ENCODE measurements at regions not wholly inside any gene's neighbourhood (a gene's known extent, or its start where the extent isn't known, plus 50 kb on each side); places are given as distances from the start of the nearest gene placed in this dataset.

DNA sequence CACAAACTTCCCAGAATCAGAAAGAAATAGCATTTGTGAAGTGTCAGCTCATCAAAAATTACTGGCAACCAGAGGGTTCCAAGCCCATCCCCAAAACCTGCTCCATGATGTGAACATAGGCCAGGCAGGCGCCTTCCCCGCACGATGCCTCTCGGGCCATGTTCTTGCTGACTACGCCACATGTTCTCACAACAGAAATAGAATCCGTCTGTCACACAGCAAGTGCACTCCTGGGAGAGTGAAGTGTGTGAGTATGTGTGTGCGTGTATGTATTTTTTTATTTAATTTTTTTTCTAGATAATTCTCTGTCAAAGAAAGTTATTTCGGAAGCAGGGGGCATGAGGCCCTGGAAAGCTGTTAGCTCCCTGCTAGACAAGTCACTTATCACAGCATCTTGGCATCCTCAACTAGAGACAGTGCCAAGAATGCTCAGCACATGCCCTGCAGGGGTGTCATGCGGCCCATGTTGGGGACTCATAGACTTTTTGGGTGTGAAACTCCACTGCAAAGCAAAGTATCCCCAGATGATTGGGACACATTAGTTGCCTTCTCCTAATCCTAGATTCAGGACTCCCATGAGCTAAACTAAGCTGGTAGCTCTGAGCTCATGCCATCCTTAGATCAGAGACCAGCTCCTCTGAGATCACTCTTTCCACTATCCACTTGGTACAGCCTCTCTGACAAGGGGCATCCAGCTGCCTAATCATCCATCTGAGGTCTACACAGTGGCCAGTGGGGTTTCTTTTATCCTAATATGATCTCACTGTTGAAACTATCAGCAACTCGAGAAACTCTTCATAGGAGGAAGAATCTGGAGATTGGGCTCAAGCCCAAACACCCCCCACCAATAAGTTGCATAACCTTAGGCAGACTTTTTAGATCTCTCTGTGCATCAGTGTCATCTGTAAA lies 53.2 kb upstream of the CYRIA start:
- POLR2A ChIA-PET = no interaction called here
- no peaks in the 10 kb centered on the region for H3K36me3 ChIP-seq (ENCODE audit: control insufficient read depth, insufficient read depth, low read length)
- peaks cover 6% of the 10 kb centered on the region for H3K27me3 ChIP-seq (ENCODE audit: control insufficient read depth, insufficient read depth, low read length)
- TF ChIP-seq TCF7L2 (IDR thresholded peaks at IDR 0.05; ENCODE audit: low read depth, low read length) (no peak), SIN3A (IDR thresholded peaks at IDR 0.05; ENCODE audit: borderline replicate concordance, insufficient read depth, low read depth, low read length) (no peak), POLR2AphosphoS5 (IDR thresholded peaks at IDR 0.05; ENCODE audit: low read depth, low read length) (no peak)
- TF ChIP-seq, protein P1, sequence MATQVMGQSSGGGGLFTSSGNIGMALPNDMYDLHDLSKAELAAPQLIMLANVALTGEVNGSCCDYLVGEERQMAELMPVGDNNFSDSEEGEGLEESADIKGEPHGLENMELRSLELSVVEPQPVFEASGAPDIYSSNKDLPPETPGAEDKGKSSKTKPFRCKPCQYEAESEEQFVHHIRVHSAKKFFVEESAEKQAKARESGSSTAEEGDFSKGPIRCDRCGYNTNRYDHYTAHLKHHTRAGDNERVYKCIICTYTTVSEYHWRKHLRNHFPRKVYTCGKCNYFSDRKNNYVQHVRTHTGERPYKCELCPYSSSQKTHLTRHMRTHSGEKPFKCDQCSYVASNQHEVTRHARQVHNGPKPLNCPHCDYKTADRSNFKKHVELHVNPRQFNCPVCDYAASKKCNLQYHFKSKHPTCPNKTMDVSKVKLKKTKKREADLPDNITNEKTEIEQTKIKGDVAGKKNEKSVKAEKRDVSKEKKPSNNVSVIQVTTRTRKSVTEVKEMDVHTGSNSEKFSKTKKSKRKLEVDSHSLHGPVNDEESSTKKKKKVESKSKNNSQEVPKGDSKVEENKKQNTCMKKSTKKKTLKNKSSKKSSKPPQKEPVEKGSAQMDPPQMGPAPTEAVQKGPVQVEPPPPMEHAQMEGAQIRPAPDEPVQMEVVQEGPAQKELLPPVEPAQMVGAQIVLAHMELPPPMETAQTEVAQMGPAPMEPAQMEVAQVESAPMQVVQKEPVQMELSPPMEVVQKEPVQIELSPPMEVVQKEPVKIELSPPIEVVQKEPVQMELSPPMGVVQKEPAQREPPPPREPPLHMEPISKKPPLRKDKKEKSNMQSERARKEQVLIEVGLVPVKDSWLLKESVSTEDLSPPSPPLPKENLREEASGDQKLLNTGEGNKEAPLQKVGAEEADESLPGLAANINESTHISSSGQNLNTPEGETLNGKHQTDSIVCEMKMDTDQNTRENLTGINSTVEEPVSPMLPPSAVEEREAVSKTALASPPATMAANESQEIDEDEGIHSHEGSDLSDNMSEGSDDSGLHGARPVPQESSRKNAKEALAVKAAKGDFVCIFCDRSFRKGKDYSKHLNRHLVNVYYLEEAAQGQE (IDR thresholded peaks at IDR 0.05; ENCODE audit: insufficient read depth in 1 of 2, low read depth in 2 of 2, low read length in 1 of 2) = no peak
- TF ChIP-seq, protein P2, sequence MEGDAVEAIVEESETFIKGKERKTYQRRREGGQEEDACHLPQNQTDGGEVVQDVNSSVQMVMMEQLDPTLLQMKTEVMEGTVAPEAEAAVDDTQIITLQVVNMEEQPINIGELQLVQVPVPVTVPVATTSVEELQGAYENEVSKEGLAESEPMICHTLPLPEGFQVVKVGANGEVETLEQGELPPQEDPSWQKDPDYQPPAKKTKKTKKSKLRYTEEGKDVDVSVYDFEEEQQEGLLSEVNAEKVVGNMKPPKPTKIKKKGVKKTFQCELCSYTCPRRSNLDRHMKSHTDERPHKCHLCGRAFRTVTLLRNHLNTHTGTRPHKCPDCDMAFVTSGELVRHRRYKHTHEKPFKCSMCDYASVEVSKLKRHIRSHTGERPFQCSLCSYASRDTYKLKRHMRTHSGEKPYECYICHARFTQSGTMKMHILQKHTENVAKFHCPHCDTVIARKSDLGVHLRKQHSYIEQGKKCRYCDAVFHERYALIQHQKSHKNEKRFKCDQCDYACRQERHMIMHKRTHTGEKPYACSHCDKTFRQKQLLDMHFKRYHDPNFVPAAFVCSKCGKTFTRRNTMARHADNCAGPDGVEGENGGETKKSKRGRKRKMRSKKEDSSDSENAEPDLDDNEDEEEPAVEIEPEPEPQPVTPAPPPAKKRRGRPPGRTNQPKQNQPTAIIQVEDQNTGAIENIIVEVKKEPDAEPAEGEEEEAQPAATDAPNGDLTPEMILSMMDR (IDR thresholded peaks at IDR 0.05) = no peak
- ATAC-seq (no peak), DNase-seq (ENCODE audit: low read depth, low spot score) (no peak)
- in situ Hi-C loops (cut with HindIII; ENCODE audit: low pct_unique_long_range_greater_than_20kb, low sequenced_read_pairs) (no loop called here), intact Hi-C loops (cut with micrococcal nuclease; ENCODE audit: unreplicated experiment) (no loop called here)
- BruUV-seq (replicated peaks) = no TSS peak
- no peaks in the 10 kb centered on the region for H3K9me3 ChIP-seq (ENCODE audit: control insufficient read depth, insufficient read depth, low read depth, low read length)
- H3K4me3 ChIP-seq (ENCODE audit: low read depth in 2 of 2, low read length in 2 of 2) = no peak overlapping the region
- H3K27ac ChIP-seq (ENCODE audit: low read length) = no peak overlapping the region
- H3K4me1 ChIP-seq (ENCODE audit: control insufficient read depth, insufficient read depth, low read length) = no peaks in the 10 kb centered on the region
- CTCF ChIA-PET = no interaction called here

DNA sequence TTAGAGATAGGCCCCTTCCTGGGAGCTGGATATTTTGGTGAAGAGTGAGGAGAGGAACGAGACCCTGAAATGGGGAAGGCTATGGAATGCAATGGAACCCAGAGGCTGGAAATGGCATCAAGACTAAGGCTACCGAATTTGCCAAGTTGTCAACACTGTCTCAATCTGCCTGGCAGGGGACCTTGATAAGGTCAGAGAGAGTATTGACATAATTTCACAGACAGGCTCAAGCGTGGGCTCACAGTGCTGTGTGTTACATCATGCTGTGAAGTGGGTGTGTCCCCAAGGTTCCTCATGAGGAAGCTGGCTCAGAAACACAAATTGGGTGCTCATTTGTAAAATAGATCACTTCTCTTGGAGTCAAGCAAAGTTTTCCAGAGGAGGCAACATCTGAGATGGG lies 51.8 kb upstream of the CYRIA start:
- no TSS peak for BruUV-seq (replicated peaks)
- in situ Hi-C loops (cut with HindIII; ENCODE audit: low pct_unique_long_range_greater_than_20kb, low sequenced_read_pairs) = no loop called here
- H3K36me3 ChIP-seq (ENCODE audit: control insufficient read depth, insufficient read depth, low read length) = no peaks in the 10 kb centered on the region
- H3K4me1 ChIP-seq (ENCODE audit: control insufficient read depth, insufficient read depth, low read length) = no peaks in the 10 kb centered on the region
- ChIA-PET POLR2A (no interaction called here), CTCF (interaction anchor here (0.5 kb wide), 1 partner anchor 243 kb away, joined by 4 read pairs; no protein-coding TSS in a partner anchor)
- DNase-seq (ENCODE audit: low read depth, low spot score) (no peak), ATAC-seq (no peak)
- H3K27ac ChIP-seq (ENCODE audit: low read length) = no peak overlapping the region
- TF ChIP-seq TCF7L2 (IDR thresholded peaks at IDR 0.05; ENCODE audit: low read depth, low read length) (no peak), SIN3A (IDR thresholded peaks at IDR 0.05; ENCODE audit: borderline replicate concordance, insufficient read depth, low read depth, low read length) (no peak), POLR2AphosphoS5 (IDR thresholded peaks at IDR 0.05; ENCODE audit: low read depth, low read length) (no peak)
- TF ChIP-seq, protein P2 (IDR thresholded peaks at IDR 0.05) = no peak
- TF ChIP-seq, protein P1 (IDR thresholded peaks at IDR 0.05; ENCODE audit: insufficient read depth in 1 of 2, low read depth in 2 of 2, low read length in 1 of 2) = no peak
- H3K9me3 ChIP-seq (ENCODE audit: control insufficient read depth, insufficient read depth, low read depth, low read length) = no peaks in the 10 kb centered on the region
- intact Hi-C loops (cut with micrococcal nuclease; ENCODE audit: unreplicated experiment) = no loop called here
- H3K4me3 ChIP-seq (ENCODE audit: low read depth in 2 of 2, low read length in 2 of 2) = no peak overlapping the region
- H3K27me3 ChIP-seq (ENCODE audit: control insufficient read depth, insufficient read depth, low read length) = no peaks in the 10 kb centered on the region

Measured in Panc1 (cell line).